Left lung (tissue), 4 donors: ENCODE measurements at regions not wholly inside any gene's neighbourhood (a gene's known extent, or its start where the extent isn't known, plus 50 kb on each side); places are given as distances from the start of the nearest gene placed in this dataset.

Experiments used
- ATAC-seq: fragments of 200-7000 bp; cut with Tn5 transposase; one replicate; pipeline ENCODE4 v1.9.1; 2020; ENCODE audit warnings: moderate library complexity
- DNase-seq, 4 donors: peaks; one replicate each; pipeline ENCODE4 v3.0.0-alpha.2; 2013 to 2020
- H3K27ac ChIP-seq, 2 donors: fragments of 200-600 bp; sonication (generic) in 1 of 2; one replicate each; pipeline versions ENCODE4 v1.5.0 to v1.8.0; 2020 to 2021
- H3K27me3 ChIP-seq, 2 donors: fragments of 200-600 bp; sonication (generic) in 1 of 2; one replicate each; pipeline versions ENCODE4 v1.5.0 to v1.8.0; 2020 to 2021
- H3K36me3 ChIP-seq, 2 donors: fragments of 200-600 bp; sonication (generic) in 1 of 2; one replicate each; pipeline versions ENCODE4 v1.5.0 to v1.8.0; 2020 to 2021
- H3K4me1 ChIP-seq, 2 donors: fragments of 200-600 bp; one replicate each; pipeline ENCODE4 v1.8.0; 2021
- H3K4me3 ChIP-seq, 2 donors: fragments of 200-600 bp; sonication (generic) in 1 of 2; one replicate each; pipeline versions ENCODE4 v1.5.0 to v1.8.0; 2020 to 2021; ENCODE audit warnings: mild to moderate bottlenecking in 1 of 2
- H3K9me3 ChIP-seq, 2 donors: fragments of 200-600 bp; sonication (generic) in 1 of 2; one replicate each; pipeline versions ENCODE4 v1.5.0 to v1.8.0; 2020 to 2021
- CTCF ChIP-seq, 2 donors: fragments of 200-600 bp; sonication (generic) in 1 of 2; IDR thresholded peaks; one replicate each; pipeline versions ENCODE4 v1.5.0 to v1.8.0; 2021; ENCODE audit warnings: antibody characterized with exemption in 2 of 2
- intact Hi-C, 2 donors: fragments of 100-400 bp; cut with DNase I; formaldehyde crosslinking; loops; one replicate each; pipeline versions ENCODE4 v1.11.2 to v1.14.2; 2022
- donor health status: DM: no; HTN: yes; CAD: no.
- donor health status: DM: no; HTN: no; CAD: no.

GRCh38 chr2:59684771-59685166, 868.7 kb downstream of the BCL11A start:
- Histone ChIP-seq H3K27ac (no peak overlapping the region), H3K9me3 (peaks cover 0 to 5% of the 10 kb centered on the region in 2 donors), H3K36me3 (no peaks in the 10 kb centered on the region), H3K4me3 (no peak overlapping the region), H3K27me3 (no peaks in the 10 kb centered on the region), H3K4me1 (no peaks in the 10 kb centered on the region)
- intact Hi-C loops = no loop called here
- DNase-seq (no peak), ATAC-seq (no peak)
- no peak for TF ChIP-seq CTCF (IDR thresholded peaks at IDR 0.05)

- no peaks in the 10 kb centered on the region for H3K27me3 ChIP-seq
- intact Hi-C loops = no loop called here
- DNase-seq (no peak), ATAC-seq (no peak)
- H3K27ac ChIP-seq = no peak overlapping the region
- TF ChIP-seq CTCF (IDR thresholded peaks at IDR 0.05) = no peak
- peaks cover 0 to 5% of the 10 kb centered on the region in 2 donors for H3K9me3 ChIP-seq
- H3K4me1 ChIP-seq = no peaks in the 10 kb centered on the region
- no peak overlapping the region for H3K4me3 ChIP-seq
- H3K36me3 ChIP-seq = no peaks in the 10 kb centered on the region
Observed at GRCh38 chr2:59684116-59684770, 869.2 kb downstream of the BCL11A start.

GRCh38 chr2:59680863-59681262, 872.6 kb downstream of the BCL11A start:
- Histone ChIP-seq H3K27ac (no peak overlapping the region), H3K4me3 (no peak overlapping the region), H3K27me3 (no peaks in the 10 kb centered on the region), H3K9me3 (peaks cover 0 to 5% of the 10 kb centered on the region in 2 donors), H3K4me1 (no peaks in the 10 kb centered on the region), H3K36me3 (no peaks in the 10 kb centered on the region)
- intact Hi-C loops = no loop called here
- DNase-seq (no peak), ATAC-seq (no peak)
- no peak for TF ChIP-seq CTCF (IDR thresholded peaks at IDR 0.05)

- intact Hi-C loops = no loop called here
- ATAC-seq = no peak
- H3K36me3 ChIP-seq = no peaks in the 10 kb centered on the region
- no peaks in the 10 kb centered on the region for H3K4me1 ChIP-seq
- no peak for TF ChIP-seq CTCF (IDR thresholded peaks at IDR 0.05)
- H3K4me3 ChIP-seq = no peak overlapping the region
- H3K27ac ChIP-seq = no peak overlapping the region
- H3K9me3 ChIP-seq = peaks cover 0 to 5% of the 10 kb centered on the region in 2 donors
- no peak for DNase-seq
- no peaks in the 10 kb centered on the region for H3K27me3 ChIP-seq
Observed at GRCh38 chr2:59677158-59677557, 876.3 kb downstream of the BCL11A start.

- intact Hi-C loops = no loop called here
- Histone ChIP-seq H3K4me3 (no peak overlapping the region), H3K36me3 (no peaks in the 10 kb centered on the region), H3K4me1 (no peaks in the 10 kb centered on the region), H3K9me3 (no peaks in the 10 kb centered on the region), H3K27ac (no peak overlapping the region), H3K27me3 (no peaks in the 10 kb centered on the region)
- no peak for DNase-seq
- no peak for TF ChIP-seq CTCF (IDR thresholded peaks at IDR 0.05)
- ATAC-seq = no peak
Observed at GRCh38 chr2:59674100-59674499, 879.4 kb downstream of the BCL11A start.
